HG03342 (cell line): ENCODE measurements at regions not wholly inside any gene's neighbourhood (a gene's known extent, or its start where the extent isn't known, plus 50 kb on each side); places are given as distances from the start of the nearest gene placed in this dataset.

Source experiments
- ATAC-seq: cut with Tn5 transposase; IDR thresholded peaks from one replicate; pipeline ENCODE4 v1.9.1; 2021; ENCODE audit warnings: mild to moderate bottlenecking, moderate library complexity; ENCODE audit not compliant: unreplicated experiment

DNA sequence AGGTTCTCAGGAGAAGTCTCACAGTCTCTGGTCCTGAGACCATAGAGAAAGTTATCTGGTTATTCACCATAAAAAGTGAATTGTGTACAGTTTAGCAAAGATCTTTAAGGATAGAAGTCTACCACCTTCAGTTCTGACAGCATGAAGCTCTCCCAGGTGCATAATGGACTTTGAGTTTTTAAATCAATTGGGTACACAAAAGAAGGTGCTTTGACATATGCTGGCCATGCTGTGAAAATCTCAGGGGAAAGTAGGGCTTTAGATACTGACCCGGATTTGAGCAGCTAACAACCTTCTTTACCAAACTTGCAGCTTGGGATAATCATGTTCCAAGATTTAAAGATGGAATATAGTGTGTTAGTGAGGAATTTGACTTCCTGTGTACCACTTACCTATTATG, 264.2 kb downstream of the ZSWIM6 start:
- no peak for ATAC-seq

DNA sequence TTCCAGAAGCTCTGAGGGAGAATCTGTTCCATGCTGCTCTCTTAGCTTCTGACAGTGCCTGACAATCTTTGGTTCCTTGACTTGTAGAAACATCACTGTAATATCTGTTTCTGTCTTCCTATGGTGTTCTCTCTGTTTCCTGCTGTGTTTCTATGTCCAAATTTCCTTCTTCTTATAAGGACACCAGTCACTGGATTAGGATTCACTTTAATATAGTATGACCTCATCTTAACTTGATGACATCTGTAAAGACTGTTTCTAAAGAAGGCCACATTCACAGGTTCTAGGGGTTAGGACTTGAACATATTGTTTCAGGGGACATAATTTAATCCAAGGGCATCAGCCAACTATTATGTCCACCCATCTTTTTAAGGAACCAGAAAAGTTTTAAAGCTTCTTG, 265.6 kb downstream of the ZSWIM6 start:
- ATAC-seq: no peak

DNA sequence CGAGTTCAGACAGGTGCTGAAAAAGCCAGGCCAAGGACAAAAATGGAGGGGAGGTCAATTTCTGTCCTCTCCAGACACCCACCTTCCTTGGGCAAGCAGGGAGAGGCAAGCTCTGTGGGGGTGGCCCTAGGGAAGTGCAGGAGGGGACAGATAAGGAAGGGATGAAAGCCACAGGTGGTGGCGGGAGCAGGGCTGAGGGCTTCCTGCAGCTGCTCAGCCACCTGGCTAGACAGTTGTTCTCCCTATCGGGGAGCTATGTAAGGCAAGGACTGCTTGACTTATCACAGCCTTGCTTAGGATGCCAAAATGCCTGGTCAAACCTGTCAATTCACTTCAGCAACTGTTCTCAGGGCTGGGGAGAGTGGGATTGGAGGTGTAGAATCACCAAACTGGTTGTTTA, 266.1 kb downstream of the ZSWIM6 start:
- ATAC-seq: no peak

DNA sequence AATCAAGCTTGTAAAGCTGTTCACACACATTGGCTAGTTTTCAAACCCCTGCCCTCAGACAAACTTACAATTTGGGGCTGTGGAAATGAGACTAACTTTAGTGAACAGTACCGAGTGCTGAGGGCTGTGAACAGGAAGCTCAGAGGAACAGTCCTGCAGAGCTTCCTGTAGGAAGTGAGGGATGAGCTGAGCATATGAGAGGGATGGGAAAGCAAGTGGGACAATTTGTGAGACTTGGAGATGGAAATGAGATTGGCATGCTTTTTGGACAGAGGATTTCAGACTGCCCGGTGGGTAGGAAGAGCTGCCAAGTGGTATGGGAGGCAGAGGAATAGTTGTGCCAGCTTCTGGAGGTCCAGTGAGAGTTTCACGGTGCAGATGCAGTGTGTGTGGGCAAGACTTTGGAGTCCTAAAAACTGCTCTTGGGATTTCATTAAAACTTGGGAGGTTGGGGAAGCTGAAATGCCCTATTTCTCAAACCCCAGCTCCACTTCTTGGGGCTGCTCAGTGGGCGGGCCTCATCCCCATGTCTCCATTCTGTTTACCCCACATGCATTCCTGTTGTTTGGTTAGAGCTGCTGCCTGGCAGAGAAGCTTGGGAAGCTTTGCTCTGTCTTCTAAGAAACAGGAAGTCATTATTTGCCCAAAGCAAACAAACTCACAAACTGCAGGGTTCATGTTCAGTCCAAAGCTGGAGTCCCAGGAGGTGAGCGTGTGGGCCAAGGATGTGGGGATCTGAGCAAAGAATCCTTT, 267.5 kb downstream of the ZSWIM6 start:
- ATAC-seq: no peak

DNA sequence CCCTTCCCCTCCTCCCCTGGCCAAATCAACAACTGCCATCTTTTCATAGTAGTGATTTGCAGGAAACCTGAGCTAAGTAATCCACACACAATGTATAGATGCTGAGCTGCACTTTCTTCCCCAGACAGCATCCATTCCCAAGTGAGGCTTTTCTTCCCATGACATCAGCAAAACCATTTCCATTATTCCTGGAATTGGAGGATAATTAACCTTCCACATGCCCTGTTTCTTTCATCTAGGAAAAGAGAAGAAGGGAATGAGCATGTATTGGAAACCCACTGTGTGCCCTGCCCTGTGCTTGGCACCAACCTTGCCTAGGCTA, 268.0 kb downstream of the ZSWIM6 start:
- no peak for ATAC-seq

DNA sequence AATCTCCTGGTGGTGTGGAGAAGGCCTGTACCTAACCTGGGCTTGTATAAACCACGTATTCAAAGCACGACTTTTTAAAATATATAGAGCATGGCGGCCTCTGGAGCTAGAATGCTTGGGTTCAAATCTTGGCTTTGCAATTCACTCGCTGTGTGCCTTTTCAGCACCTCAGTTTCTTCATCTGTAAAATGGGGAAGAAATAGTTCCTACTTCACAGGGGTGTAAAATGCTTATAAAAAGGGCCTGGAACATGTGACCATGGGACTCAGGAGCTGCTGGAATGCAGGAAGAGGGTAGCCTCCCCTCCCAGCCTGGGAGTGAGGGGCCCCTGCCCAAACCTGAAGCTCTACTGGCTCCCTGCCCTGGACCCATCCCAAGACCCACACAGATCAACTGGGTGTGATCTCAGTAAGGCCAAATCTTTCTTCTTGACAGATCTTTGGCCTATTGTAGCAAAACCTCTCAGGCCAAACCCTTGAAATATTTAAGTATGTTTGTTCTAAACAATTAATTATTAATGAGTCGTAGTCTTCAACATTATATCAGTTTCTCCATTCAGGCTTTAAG, 269.0 kb downstream of the ZSWIM6 start:
- ATAC-seq: no peak

DNA sequence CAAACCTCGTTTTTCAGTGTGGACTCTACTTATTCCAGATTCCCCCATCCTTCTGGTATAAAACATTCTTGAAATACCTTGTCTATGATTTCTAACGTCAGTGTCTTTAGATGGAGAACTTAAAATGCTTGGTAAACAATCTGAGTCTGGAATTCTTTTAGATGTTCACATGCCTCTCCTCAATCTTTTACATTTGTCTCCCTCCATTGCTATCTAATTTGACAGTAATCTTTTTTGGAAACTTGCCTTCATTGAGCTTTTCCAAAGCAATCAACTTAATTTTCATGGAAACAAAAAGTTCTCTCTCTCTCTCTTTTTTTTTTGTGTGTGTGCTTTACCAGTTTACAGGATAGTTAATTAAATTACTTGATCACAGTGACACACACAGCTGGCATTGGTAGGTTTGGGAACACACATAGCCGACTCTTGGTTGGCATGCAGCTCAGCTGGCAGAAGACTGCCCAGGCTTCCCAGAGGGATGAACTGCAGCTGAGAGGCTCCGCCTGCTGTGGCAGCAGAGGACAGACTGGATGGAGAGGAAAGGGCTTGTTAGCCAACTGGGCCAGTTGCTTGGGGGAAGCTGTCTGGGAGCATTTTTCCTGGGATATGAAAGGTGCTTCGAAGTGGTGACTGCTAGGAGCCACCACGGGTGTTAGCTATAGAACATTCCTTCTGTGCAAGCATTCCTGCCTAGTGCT, 271.3 kb downstream of the ZSWIM6 start:
- ATAC-seq: no peak

DNA sequence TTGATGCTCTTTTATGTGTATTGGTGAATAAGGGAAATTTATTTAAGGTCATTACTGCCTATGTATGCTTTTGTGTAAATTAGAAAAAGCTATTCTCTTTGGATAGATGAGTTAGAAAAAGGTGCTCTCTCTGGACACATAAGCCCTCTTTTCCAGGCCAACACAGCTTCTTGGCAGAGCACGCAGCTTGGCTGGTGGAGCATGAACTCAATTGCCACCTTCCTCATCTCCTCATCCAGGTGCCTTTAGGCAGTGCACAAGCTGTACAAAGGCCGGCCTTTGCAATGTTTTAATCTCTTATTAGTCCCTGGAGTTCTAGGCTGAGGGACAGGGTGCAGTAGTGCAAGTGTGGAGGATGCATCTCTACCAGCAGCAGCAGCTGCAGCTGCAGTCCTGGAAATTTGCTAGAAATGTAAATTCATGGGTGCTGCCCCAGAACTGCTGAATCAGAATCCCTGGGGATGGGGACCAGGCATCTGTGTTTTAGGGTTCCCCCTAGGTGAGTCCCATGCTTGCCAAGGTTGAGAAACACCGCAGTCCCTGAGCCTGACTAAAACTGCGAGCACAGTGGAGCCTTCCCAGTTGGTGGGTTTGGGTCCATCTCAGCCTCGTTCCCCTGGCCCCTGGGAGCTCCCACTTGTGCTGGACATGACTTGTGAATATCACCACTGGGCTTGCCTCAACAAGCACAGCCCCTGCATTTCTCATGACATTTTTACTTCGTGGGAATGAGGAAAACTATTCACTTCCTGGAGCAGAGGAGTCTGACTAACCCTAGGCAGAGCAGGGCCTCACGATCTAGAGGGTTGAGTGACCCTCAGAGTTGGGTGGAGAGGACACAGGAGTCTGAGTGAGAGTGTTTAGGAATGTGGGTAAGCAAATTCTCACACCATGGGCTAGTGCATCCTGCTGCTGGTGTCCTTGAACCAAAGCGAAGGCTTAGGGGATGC, 272.3 kb downstream of the ZSWIM6 start:
- no peak for ATAC-seq

DNA sequence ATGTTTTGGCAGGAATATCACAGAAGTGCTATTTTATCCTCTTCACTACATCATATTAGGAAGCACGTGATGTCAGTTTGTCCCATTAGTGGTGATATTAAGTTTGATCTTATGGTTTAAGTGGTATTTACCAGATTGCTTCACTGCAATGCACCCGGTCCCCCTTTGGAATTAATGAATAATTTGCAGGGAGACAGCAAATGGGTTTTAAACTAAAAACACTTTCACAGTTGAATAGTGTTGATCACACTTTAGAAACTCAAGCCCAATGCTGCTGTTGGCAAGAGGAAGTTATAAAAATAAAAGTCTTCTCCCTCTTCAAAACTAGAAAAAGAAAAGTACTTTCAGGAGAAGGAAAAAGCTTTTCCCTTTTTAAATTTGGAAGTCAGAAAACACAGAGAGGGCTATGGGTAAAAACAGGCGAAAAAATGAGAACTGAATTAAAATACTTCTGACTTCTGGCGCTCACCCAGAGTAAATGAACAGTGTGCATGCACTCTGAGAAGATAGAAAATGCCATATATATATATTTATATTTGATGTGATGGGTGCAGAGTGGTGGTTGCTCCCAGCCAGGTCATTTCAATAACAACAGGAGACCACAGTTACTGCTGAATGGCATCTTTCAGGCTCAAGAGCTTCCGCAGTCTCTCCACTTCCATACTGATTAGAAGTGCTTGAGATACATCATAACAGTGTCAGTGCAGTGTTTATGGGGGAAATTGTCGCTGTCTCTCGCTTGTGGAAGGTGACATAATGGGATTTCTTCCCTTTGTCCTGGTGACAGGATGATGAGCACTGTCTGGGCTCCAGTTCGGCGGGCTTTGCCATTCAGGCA, 278.0 kb downstream of the ZSWIM6 start:
- no peak for ATAC-seq

DNA sequence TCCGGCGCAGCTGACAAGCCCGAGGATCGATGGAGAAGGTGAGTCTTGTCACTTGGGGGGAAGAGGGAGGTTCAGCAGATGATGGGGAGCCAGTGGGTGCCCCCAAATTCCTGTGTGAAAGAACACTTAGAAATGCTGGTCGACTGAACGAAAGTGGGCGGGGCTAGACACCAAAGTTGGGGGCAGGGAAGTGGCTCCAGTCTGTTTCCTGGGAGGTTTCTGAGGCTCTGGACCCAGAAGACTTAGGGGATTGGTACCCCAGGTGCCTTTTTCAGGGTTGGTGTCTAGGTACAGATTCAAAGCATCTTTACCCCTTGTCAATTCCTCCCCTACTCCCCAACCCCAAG, 278.6 kb downstream of the ZSWIM6 start:
- ATAC-seq: no peak

DNA sequence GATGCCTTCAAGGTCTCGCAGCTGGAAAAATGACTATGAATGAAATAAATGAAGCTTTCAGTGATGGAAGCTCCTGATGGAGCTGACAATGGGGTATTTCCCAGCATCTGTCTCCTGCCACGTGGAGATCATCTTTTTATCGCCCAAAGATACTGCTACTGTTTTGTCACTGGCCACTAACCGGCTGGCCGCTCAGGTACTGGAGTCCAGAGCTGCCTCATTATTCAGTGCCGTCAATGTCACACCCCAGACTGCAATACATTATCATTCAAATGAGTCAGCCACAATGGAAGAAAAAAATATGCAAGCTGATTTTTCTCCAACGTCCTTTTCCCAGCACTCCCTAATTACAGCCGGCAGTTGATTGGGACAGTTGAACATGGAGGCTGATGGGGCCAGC, 280.4 kb downstream of the ZSWIM6 start:
- ATAC-seq: no peak

DNA sequence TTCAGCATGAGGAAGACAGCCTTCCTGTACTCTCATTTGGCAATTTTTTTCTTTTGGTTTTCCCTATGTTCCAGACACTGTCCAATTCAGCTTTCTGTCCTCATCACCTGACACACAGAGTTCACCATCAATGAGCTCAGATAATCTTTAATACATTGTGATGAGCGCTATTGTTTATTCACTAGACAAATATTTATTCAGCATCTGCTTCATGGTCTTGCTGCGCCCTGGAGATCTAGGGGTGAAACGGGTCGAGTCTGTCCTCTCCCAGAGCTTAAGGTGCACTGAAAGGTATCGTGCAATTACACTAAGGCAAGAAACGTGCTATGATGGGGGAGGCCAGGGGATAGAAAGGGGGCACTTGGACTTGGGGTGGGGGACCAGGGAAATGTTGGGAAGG, 281.6 kb downstream of the ZSWIM6 start:
- ATAC-seq: no peak

DNA sequence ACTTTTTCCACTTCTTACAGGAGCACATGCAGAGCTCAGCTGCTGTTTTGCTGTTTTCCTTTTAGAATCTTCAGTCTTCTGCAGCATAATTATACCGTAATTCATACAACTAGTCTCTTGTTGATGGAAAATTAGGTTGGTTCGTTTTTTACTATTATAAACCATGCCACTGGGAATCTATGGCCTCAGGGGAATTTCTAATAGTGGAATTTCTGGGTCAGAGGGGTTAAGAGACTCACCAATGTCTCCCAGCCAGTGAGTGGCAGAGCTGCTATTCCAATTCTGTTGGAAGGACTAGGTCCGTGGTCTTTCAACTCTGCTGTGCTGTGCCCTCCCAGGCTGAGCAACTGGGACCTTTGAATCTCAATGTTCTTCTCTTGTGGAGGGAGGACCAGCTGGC, 282.5 kb downstream of the ZSWIM6 start:
- no peak for ATAC-seq

DNA sequence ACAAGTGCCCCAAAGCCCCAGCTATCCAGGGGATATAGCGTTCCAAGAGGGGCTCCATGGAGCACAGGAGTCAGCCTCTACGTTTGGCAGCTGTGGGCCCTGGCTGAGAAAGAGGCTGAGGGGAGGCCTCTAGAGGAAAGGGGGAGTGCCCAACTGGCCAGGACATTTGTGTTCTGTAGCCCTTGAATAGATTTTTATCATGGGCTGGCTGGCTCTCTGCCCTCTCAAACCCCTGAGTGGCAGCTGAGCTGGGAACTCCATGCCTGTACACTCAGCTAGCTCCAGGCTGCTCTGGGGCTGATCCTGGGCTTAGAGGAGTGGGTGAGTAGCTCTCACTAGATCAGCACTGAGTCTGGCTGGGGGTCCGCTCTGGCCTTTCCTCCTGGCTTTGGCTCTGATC, 285.0 kb downstream of the ZSWIM6 start:
- no peak for ATAC-seq

DNA sequence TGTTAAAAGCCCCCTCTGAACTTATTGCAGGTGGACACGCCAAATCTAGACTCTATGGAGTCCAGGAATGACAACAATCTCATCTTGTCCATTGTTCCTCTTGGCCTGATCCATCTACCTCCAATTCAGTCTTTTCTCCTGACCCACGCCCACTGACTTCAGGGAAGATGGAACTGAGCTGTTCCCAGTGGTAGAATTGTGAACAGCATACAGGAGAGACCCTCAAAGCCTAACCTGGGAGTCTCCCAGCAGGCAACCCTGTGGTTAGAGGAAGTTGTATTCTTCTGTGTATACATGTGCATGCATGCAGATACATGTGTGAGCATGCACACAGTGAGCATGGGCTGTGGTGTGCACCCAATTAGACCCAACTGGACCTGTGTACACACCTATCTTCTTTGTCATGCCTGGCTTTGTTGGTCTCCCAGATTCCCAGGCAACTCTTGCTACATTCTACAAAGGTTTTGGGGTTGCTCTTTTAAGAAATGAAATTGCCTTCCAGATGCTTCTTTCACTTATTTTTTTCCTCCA, 286.0 kb downstream of the ZSWIM6 start:
- no peak for ATAC-seq

DNA sequence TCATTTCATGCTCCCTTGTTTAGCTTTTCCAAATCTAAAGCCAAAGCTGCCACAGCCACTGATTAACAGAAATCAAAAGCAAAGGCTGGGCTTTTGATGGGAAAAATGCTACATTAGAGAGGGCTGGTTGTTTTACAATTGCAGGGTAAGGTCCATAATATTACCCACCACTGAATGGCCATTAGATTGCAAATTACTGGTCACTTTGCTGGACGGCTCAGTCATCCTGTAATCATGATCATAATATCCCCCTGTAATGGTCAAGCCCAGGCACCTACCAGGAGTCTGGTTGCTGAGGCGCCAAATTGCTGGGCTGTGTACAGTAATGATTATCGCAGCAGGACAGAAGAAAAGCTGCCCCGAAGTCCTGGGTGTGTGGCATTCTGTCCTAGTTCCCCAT, 286.5 kb downstream of the ZSWIM6 start:
- no peak for ATAC-seq

DNA sequence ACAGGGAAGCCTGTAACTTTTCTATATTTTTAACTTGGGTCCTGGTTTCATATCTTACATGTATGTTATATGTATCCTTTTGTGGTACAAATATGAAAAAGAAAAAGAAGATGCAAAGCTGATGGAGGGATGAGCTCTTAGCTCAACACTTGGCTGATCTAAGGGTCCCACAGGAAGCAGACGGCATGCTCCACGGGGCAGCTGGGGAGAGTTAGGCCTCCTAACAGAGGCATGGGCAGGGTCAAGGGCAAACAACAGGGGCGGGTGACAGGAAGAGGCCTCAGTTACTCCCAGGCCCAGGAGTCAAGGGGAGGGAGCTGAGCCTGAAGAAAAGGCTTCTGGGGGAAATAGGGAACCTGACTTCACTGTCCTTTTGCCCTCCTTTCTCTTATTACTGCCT, 287.2 kb downstream of the ZSWIM6 start:
- ATAC-seq: no peak

DNA sequence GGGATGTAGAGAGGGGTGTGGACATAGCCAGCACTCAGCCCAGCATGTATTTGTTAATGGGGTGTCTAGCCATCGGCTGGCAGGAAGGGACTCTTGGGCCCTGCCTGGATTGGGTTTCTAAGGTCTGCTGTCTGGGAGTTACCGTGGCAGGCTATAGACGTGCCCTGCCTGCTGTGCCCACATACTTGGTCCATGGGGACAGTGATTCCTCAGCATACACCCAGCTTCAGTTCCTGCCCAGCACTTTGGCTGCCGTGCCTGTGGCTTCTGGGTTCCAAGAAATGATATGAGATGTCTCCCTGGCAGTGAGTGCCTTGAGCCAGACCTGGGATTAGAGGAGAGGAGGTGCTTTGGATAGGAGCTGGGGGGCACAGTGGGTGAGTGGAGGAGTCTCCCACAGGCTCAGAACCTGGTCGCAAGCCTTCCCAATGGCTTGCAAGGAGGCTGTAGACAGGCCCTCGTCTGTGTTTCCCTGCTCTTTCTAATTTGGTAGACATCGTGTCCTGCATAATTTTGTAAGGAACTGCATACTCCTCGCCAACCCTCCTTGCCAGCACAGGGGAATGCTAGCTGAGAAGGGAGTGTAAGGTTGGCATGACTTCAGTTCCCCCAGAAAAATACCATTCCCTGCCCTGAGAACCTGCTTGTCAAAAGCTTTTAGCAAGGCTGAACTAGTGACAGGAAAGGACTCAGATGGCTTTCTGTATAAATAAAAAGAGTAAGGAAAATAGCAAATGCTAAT, 287.9 kb downstream of the ZSWIM6 start:
- ATAC-seq: no peak

DNA sequence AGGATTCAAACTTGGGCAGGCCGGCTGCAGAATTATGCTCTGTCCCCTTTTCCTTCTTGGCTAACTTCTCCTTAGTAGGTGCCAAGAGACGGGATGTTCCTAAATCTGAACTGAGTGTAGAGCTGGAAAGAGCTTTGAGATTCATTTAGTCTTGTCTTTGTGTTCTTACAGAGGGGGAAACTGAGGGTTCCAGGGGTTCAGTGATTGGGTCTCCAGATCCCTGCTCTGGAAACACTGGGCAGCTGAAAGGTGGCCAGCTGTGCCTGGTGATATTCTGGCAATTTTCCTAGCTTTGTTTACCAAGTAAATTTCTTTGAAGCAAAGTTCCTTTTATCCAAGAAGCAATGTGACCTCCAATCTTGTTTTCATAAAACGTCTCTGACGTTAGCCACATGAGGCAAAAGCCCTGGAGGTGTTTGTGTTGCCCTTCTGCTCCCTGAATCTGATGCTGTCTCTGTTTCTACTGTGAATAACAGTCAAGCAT, 288.7 kb downstream of the ZSWIM6 start:
- no peak for ATAC-seq
